ENCODE measurements at regions not wholly inside any gene's neighbourhood (a gene's known extent, or its start where the extent isn't known, plus 50 kb on each side); places are given as distances from the start of the nearest gene placed in this dataset.

DNA sequence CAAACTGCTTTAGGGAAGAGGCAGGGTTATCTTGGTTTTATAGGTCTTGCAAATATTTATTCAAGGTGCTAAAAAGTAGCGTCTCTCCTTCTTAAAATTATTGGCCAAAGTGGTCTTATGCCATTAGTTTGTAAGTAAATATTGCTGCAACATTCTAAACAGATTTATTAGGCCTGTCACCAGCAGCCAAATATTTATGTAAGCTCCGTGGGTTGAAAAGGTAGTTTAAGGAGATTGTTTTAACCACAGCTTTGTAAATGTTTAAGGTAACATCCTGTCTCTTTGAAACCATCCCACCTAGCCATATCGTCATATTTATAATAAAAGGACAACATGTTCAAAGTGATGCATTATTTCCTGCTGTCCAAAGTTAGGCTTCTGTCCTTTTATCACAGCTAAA lies 210.1 kb upstream of the LNX1 start:
- TF ChIP-seq, protein P1, sequence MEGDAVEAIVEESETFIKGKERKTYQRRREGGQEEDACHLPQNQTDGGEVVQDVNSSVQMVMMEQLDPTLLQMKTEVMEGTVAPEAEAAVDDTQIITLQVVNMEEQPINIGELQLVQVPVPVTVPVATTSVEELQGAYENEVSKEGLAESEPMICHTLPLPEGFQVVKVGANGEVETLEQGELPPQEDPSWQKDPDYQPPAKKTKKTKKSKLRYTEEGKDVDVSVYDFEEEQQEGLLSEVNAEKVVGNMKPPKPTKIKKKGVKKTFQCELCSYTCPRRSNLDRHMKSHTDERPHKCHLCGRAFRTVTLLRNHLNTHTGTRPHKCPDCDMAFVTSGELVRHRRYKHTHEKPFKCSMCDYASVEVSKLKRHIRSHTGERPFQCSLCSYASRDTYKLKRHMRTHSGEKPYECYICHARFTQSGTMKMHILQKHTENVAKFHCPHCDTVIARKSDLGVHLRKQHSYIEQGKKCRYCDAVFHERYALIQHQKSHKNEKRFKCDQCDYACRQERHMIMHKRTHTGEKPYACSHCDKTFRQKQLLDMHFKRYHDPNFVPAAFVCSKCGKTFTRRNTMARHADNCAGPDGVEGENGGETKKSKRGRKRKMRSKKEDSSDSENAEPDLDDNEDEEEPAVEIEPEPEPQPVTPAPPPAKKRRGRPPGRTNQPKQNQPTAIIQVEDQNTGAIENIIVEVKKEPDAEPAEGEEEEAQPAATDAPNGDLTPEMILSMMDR (IDR thresholded peaks at IDR 0.05) = no peak
- TF ChIP-seq POLR2A (IDR thresholded peaks at IDR 0.05) = no peak
